WTC11 (cell line): ENCODE measurements at regions not wholly inside any gene's neighbourhood (a gene's known extent, or its start where the extent isn't known, plus 50 kb on each side); places are given as distances from the start of the nearest gene placed in this dataset.
A peak's percentile ranks its signal among the peaks of the same experiment; 100 is the strongest.
"Not testable (repeated sequence)": the region's sequence is repeated elsewhere in the genome, so short reads cannot be mapped to it uniquely, and the experiment has no call there.

ENCODE experiments used
- ATAC-seq: fragments of 200-7000 bp; cut with Tn5 transposase; 2 replicates; pipeline ENCODE4 v1.10.0; 2021; ENCODE audit warnings: mild to moderate bottlenecking, moderate library complexity
- CTCF ChIA-PET: fragments of 300-600 bp; sonication (Branson Sonifier 250); formaldehyde crosslinking; loops from one replicate; lab custom pipeline; 2021; ENCODE audit warnings: antibody characterized with exemption; lab: Charles Lee
- POLR2A ChIA-PET: fragments of 350-600 bp; sonication (Branson Sonifier 250); formaldehyde crosslinking; loops from one replicate; lab custom pipeline; 2021; ENCODE audit warnings: antibody characterized with exemption; lab: Charles Lee
- DNase-seq: peaks from one replicate; pipeline ENCODE4 v3.0.0; 2021; ENCODE audit warnings: low spot score
- H3K27ac Mint-ChIP-seq: 2 replicates; pipeline ENCODE4 v1.8.0; 2021; ENCODE audit warnings: mixed read lengths
- H3K27me3 Mint-ChIP-seq: 2 replicates; pipeline ENCODE4 v1.8.0; 2021; ENCODE audit warnings: low read depth, mild to moderate bottlenecking, moderate library complexity, mixed read lengths
- H3K36me3 Mint-ChIP-seq: 2 replicates; pipeline ENCODE4 v1.8.0; 2021; ENCODE audit warnings: mixed read lengths
- H3K4me1 Mint-ChIP-seq: 2 replicates; pipeline ENCODE4 v1.8.0; 2022; ENCODE audit warnings: mixed read lengths
- H3K4me3 Mint-ChIP-seq: 2 replicates; pipeline ENCODE4 v1.8.0; 2021; ENCODE audit warnings: mild to moderate bottlenecking, moderate library complexity, mixed read lengths
- H3K9me3 Mint-ChIP-seq: 2 replicates; pipeline ENCODE4 v1.8.0; 2021; ENCODE audit warnings: mixed read lengths
- CREB1 ChIP-seq: sonication (generic); formaldehyde crosslinking; IDR thresholded peaks from 2 replicates; pipeline ENCODE4 v1.8.0; 2023; ENCODE audit warnings: mild to moderate bottlenecking, missing genetic modification reagents
- ERG ChIP-seq: fragments of 250-450 bp; sonication (Bioruptor Pico); IDR thresholded peaks from 2 replicates; pipeline ENCODE4 v1.8.0; 2021; ENCODE audit warnings: mild to moderate bottlenecking
- ETV6 ChIP-seq: sonication (generic); formaldehyde crosslinking; IDR thresholded peaks from 2 replicates; pipeline ENCODE4 v1.8.1; 2022; ENCODE audit warnings: mild to moderate bottlenecking, missing genetic modification reagents
- FOXJ3 ChIP-seq: sonication (generic); formaldehyde crosslinking; IDR thresholded peaks from 2 replicates; pipeline ENCODE4 v1.9.0; 2021; ENCODE audit warnings: missing genetic modification reagents, mild to moderate bottlenecking, borderline replicate concordance
- FOXP4 ChIP-seq: sonication (generic); formaldehyde crosslinking; IDR thresholded peaks from 2 replicates; pipeline ENCODE4 v1.8.0; 2022; ENCODE audit warnings: mild to moderate bottlenecking, missing genetic modification reagents
- HMGXB4 ChIP-seq: sonication (generic); formaldehyde crosslinking; IDR thresholded peaks from 2 replicates; pipeline ENCODE4 v1.8.1; 2023; ENCODE audit warnings: mild to moderate bottlenecking, moderate library complexity, missing genetic modification reagents
- JAZF1 ChIP-seq: fragments of 250-450 bp; sonication (Bioruptor Pico); IDR thresholded peaks from 2 replicates; pipeline ENCODE4 v1.9.0; 2021; ENCODE audit warnings: moderate library complexity, mild to moderate bottlenecking, inconsistent platforms
- KAT7 ChIP-seq: sonication (generic); formaldehyde crosslinking; IDR thresholded peaks from 2 replicates; pipeline ENCODE4 v1.8.1; 2023; ENCODE audit warnings: missing genetic modification reagents, mild to moderate bottlenecking, borderline replicate concordance
- NFATC4 ChIP-seq: fragments of 250-450 bp; sonication (Bioruptor Pico); IDR thresholded peaks from 2 replicates; pipeline ENCODE4 v1.9.0; 2021; ENCODE audit warnings: mild to moderate bottlenecking
- RELA ChIP-seq: sonication (generic); formaldehyde crosslinking; IDR thresholded peaks from 2 replicates; pipeline ENCODE4 v1.8.1; 2022; ENCODE audit warnings: missing genetic modification reagents, mild to moderate bottlenecking, borderline replicate concordance
- SOX15 ChIP-seq: fragments of 250-450 bp; sonication (Bioruptor Pico); IDR thresholded peaks from 2 replicates; pipeline ENCODE4 v1.9.0; 2021; ENCODE audit warnings: mild to moderate bottlenecking
- SP1 ChIP-seq: sonication (generic); formaldehyde crosslinking; conservative IDR thresholded peaks from 2 replicates; pipeline ENCODE4 v1.8.1; 2022; ENCODE audit warnings: missing genetic modification reagents
- ZNF317 ChIP-seq: sonication (generic); formaldehyde crosslinking; IDR thresholded peaks from 2 replicates; pipeline ENCODE4 v1.8.1; 2023; ENCODE audit warnings: low read depth, mild to moderate bottlenecking, moderate library complexity, missing genetic modification reagents, borderline replicate concordance
- ZNF396 ChIP-seq: fragments of 250-450 bp; sonication (Bioruptor Pico); IDR thresholded peaks from 2 replicates; pipeline ENCODE4 v1.8.0; 2021; ENCODE audit warnings: mild to moderate bottlenecking, moderate library complexity, borderline replicate concordance
- TF ChIP-seq, protein P1 (sequence below): fragments of 250-450 bp; sonication (Bioruptor Pico); IDR thresholded peaks from 2 replicates; pipeline ENCODE4 v1.9.0; 2021; ENCODE audit warnings: mild to moderate bottlenecking
- TF ChIP-seq, protein P2 (sequence below): sonication (generic); formaldehyde crosslinking; conservative IDR thresholded peaks from 2 replicates; pipeline ENCODE4 v1.8.1; 2023; ENCODE audit warnings: mild to moderate bottlenecking, low read depth, missing genetic modification reagents, moderate library complexity
- TF ChIP-seq, protein P3 (sequence below): sonication (generic); formaldehyde crosslinking; IDR thresholded peaks from 2 replicates; pipeline ENCODE4 v1.8.1; 2023; ENCODE audit warnings: mild to moderate bottlenecking, missing genetic modification reagents

DNA sequence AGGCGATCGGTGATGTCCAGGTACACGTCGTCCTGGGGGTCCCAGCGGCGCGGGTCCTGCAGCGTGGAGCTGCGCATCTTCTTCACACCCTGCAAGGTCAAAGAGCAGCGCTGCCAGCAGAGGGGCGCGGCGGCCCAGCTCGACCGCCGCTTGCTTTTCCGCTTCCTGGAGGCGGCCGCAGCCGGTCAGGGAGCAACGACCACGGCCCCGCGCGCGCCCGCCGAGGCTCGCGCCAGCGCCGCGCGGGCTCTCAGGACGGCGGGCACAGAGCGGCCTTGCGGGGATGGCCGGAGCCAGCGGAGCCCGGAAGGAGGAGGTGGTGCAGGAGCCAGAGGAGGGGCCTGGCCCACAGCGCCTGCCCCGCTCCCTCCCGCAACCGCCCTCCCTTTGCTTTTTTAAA lies 76.4 kb upstream of the CDC14C start:
- Mint-ChIP-seq H3K27me3 (no peaks in the 10 kb centered on the region), H3K9me3 (peaks cover 17% of the 10 kb centered on the region), H3K4me1 (no peaks in the 10 kb centered on the region), H3K36me3 (peaks cover 14% of the 10 kb centered on the region), H3K4me3 (no peak overlapping the region), H3K27ac (no peak overlapping the region)
- ChIA-PET POLR2A (no interaction called here), CTCF (no interaction called here)
- DNase-seq, result no peak
- TF ChIP-seq SOX15 (CRISPR knock-in tag), result no peak
- TF ChIP-seq KAT7 (CRISPR knock-in tag), result no peak
- TF ChIP-seq FOXP4 (CRISPR knock-in tag), result no peak
- TF ChIP-seq JAZF1, result no peak
- ATAC-seq, result no peak

- H3K4me1 Mint-ChIP-seq, CTCF ChIA-PET, POLR2A ChIA-PET, DNase-seq, H3K4me3 Mint-ChIP-seq, H3K27me3 Mint-ChIP-seq, ATAC-seq, H3K27ac Mint-ChIP-seq: not testable (repeated sequence)
- peaks cover 14% of the 10 kb centered on the region for H3K36me3 Mint-ChIP-seq
- peaks cover 39% of the 10 kb centered on the region for H3K9me3 Mint-ChIP-seq
- TF ChIP-seq ZNF317 (CRISPR knock-in tag), result peak; percentile 95
Observed at GRCh38 chr7:48860447-48860846, 63.9 kb upstream of the CDC14C start.

- no peak overlapping the region for H3K4me3 Mint-ChIP-seq
- DNase-seq (no peak), ATAC-seq (no peak)
- ChIA-PET POLR2A (no interaction called here), CTCF (no interaction called here)
- no peaks in the 10 kb centered on the region for H3K27me3 Mint-ChIP-seq
- H3K4me1 Mint-ChIP-seq, result no peaks in the 10 kb centered on the region
- H3K9me3 Mint-ChIP-seq, result peaks cover 4% of the 10 kb centered on the region
- H3K27ac Mint-ChIP-seq, result no peak overlapping the region
- TF ChIP-seq ETV6, result no peak
- no peak for TF ChIP-seq CREB1 (CRISPR knock-in tag)
- TF ChIP-seq, protein P1, sequence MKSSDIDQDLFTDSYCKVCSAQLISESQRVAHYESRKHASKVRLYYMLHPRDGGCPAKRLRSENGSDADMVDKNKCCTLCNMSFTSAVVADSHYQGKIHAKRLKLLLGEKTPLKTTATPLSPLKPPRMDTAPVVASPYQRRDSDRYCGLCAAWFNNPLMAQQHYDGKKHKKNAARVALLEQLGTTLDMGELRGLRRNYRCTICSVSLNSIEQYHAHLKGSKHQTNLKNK (CRISPR knock-in tag), result no peak
- TF ChIP-seq RELA, result no peak
- no peaks in the 10 kb centered on the region for H3K36me3 Mint-ChIP-seq
Observed at GRCh38 chr7:48868916-48869315, 55.4 kb upstream of the CDC14C start.

DNA sequence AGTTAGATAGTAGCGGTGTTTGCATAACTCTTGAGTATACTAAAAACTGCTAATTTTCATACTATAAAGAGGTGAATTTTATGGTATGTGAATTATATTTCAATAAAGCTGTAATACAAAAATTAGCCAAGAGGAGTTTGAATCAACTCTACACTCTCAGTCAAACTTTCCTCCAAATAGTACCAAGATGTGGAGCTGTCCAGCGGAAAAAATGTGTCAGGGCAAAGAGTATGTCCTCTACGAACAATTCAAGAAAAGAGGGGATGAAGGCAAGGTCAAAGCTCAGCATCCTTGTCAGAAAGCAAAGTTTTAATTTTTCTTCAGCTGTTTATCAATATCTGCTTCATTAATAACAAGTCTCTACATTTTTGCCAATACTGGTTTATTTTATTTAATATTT lies 51.8 kb upstream of the CDC14C start:
- no peak for DNase-seq
- no peak for ATAC-seq
- Mint-ChIP-seq H3K4me3 (no peak overlapping the region), H3K9me3 (0 out of 2 replicates have a peak, but pooled peaks cover 4% of the 10 kb centered on the region), H3K27me3 (no peaks in the 10 kb centered on the region), H3K36me3 (no peaks in the 10 kb centered on the region), H3K4me1 (peaks cover 8% of the 10 kb centered on the region), H3K27ac (no peak overlapping the region)
- POLR2A ChIA-PET, result no interaction called here
- CTCF ChIA-PET, result no interaction called here
- TF ChIP-seq ZNF396 (CRISPR knock-in tag) (no peak), ERG (no peak), SP1 (no peak), HMGXB4 (CRISPR knock-in tag) (no peak), NFATC4 (CRISPR knock-in tag) (no peak), FOXJ3 (CRISPR knock-in tag) (no peak), FOXP4 (CRISPR knock-in tag) (no peak)
- TF ChIP-seq, protein P2, sequence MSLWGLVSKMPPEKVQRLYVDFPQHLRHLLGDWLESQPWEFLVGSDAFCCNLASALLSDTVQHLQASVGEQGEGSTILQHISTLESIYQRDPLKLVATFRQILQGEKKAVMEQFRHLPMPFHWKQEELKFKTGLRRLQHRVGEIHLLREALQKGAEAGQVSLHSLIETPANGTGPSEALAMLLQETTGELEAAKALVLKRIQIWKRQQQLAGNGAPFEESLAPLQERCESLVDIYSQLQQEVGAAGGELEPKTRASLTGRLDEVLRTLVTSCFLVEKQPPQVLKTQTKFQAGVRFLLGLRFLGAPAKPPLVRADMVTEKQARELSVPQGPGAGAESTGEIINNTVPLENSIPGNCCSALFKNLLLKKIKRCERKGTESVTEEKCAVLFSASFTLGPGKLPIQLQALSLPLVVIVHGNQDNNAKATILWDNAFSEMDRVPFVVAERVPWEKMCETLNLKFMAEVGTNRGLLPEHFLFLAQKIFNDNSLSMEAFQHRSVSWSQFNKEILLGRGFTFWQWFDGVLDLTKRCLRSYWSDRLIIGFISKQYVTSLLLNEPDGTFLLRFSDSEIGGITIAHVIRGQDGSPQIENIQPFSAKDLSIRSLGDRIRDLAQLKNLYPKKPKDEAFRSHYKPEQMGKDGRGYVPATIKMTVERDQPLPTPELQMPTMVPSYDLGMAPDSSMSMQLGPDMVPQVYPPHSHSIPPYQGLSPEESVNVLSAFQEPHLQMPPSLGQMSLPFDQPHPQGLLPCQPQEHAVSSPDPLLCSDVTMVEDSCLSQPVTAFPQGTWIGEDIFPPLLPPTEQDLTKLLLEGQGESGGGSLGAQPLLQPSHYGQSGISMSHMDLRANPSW, result no peak
- TF ChIP-seq, protein P1 (CRISPR knock-in tag), result no peak
- TF ChIP-seq, protein P3, sequence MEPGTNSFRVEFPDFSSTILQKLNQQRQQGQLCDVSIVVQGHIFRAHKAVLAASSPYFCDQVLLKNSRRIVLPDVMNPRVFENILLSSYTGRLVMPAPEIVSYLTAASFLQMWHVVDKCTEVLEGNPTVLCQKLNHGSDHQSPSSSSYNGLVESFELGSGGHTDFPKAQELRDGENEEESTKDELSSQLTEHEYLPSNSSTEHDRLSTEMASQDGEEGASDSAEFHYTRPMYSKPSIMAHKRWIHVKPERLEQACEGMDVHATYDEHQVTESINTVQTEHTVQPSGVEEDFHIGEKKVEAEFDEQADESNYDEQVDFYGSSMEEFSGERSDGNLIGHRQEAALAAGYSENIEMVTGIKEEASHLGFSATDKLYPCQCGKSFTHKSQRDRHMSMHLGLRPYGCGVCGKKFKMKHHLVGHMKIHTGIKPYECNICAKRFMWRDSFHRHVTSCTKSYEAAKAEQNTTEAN (CRISPR knock-in tag), result no peak
